GM19238 (cell line): ENCODE measurements at regions not wholly inside any gene's neighbourhood (a gene's known extent, or its start where the extent isn't known, plus 50 kb on each side); places are given as distances from the start of the nearest gene placed in this dataset.
A peak's percentile ranks its signal among the peaks of the same experiment; 100 is the strongest.
"Not testable (repeated sequence)": the region's sequence is repeated elsewhere in the genome, so short reads cannot be mapped to it uniquely, and the experiment has no call there.

ENCODE experiments used
- DNase-seq: peaks from one replicate; pipeline ENCODE4 v3.0.0; 2011; ENCODE audit warnings: low spot score; ENCODE audit not compliant: insufficient read length

DNA sequence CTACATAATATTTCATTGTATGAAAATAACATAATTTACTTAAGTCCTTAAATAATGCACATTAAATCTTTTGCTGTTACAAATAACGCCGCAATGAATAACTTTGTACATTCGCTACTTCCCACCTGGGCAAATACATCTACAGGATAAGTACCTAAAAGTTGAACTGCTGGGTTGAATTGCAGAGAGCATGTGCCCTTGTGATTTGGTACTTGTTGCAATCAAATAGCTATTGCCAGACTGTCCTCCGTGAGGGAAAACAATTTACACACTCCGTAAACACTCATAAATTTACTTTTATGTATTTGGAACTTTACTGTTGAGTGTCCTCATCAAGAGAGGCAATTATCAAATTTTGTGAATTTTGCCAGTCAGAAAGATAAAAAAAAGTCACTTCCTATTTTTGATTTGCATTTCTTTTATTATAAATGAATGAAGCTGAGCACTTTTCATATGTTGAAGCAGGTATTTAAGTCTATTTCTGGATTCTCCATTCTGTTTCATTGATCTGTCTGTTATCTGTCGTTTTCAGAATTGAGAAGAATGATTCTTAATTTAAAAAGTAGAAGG lies 140.8 kb upstream of the SERTAD2 start:
- DNase-seq: no peak

DNA sequence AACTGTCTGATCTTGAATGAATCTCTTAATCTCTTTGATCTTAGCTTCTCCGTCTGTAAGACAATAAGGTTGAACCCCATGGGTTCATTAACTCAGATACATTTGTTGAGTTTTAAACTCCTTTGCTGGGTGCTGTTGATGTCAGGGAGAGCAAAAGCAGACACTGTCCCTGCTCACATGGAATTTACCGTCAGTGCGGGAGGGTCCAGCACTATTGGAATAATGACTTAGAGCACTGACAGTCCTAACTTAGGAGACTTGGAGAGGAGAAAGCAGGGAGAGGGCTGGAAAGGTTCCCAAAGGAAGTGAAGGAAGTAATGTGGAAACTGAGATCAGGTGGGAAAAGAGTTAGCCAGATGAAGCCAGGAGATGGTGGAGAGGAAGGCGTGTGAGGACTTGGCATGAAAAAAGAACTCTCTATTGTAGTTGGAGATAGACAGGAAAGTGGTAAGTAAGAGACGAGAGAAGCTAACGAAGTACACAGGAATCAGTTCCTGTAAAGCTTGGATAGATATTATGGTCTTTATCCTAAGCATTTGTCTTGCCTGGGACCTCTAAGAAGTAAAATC lies 141.4 kb upstream of the SERTAD2 start:
- DNase-seq: no peak

DNA sequence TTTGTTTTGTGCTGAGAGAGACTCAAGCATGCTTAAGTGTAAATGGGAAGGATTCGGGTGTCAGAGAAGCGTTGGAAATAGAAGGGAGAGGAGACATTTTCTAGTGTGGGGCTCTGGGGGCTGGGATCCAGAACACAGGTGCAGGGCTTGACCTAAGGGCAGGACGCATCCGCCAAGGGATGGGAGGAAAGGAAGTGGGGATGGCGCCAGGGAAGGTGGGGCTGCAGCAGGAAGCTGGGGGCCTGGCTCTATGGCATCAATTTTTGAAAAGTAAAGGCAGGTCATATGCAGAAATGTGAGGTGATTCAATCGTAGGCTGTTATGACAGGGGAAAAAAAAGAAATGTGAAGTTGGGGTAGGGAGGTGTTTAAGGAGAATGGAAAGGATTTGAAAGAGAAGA lies 143.2 kb upstream of the SERTAD2 start:
- no peak for DNase-seq

DNA sequence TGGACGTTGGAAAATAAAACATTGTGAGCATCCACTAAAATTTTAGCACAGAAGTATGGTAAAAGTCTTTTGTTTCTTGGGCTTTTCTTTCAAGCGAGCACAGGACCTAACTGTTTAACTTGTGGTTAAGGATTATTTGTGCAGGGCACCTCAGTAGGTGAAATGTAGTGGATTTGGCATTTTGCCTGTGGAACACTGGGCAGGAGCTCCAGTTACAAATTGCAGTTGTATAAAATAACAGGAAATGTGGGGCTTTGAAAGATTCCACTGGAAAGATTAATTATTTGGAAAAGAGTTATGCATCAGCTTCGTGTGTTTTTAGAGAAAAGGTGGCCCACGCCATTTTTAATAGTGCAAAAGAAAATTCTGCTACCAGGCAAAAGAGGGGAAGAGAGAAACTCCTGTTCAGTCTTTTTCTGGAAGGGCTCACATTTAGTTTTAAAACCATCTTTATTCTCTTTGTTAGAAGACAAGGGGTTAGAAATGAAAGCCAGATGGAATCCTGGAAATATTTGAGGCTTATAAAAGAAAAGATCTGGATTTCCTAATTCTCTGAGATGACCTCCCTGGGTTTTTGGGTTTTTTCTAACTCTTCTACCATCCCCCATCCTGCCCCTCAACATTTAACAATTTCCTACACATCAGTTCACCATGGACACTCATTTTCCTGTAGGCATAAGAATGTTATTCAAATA lies 144.3 kb upstream of the SERTAD2 start:
- no peak for DNase-seq

DNA sequence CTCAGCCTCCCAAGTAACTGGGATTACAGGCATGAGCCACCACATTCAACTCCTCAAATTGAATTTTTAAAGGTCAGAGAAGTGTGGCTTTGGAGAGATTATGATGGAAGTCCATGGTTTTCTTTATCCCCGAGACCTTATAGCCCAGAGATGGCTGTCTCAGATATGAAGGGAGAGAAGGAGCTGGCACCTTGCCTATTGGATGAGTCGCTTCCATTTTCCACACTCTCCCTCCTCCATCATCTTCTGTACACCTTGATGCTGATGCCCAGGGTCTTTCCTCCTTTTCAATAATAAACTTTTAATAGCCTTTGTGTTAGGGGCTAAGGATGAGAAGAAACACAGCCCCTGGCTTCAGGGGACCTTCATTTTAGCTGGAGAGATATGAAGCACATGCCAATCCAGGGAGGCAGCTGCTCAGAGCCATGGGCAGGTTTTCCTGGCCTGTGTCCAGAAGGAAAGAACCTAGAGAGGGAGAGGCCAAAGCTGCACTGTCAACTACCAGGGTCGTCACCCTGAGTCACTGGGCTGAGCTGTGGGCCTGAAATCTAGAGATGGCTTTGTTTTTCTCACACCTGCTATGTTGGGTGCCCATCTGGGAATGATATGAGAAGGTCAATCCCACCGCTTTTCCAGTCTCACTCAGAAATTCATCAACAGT lies 146.0 kb upstream of the SERTAD2 start:
- no peak for DNase-seq

DNA sequence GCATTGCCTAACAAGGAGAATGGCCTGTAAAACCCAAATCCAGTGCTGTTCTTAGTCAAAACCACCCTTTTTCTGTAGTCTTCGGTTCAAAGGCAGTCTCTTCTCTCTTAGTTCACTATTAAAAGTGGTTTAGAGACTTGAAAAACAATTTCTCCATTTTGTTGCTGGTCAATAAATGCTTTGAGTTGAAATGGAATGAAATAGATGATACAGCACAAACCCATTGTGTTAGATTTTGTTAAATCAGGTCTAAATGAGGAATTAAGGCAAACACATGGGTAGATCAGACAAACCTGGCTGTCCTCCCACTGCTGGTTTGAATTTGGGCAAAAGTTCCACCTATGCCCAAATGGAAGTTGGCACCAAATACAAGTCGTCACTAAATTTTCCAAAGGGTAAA lies 150.1 kb upstream of the SERTAD2 start:
- DNase-seq: no peak

DNA sequence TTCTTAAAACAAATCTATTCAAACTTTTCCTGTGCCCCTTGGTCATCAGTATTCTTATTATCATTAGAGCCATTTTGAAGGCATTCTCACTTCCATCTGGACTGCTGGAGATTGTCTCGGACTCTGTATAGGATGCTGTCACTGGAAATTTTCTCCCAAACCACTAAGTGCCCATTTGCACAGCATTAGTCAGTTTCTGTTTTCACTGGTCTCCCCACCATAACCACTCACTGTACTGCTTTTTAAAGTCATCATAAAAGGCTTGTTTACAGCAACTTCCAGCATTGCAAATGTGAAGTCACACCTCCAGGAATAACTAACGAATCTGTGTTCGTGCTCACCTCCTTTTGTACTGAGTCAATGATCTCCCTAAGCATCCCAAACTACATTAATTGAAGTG lies 150.9 kb upstream of the SERTAD2 start:
- no peak for DNase-seq

DNA sequence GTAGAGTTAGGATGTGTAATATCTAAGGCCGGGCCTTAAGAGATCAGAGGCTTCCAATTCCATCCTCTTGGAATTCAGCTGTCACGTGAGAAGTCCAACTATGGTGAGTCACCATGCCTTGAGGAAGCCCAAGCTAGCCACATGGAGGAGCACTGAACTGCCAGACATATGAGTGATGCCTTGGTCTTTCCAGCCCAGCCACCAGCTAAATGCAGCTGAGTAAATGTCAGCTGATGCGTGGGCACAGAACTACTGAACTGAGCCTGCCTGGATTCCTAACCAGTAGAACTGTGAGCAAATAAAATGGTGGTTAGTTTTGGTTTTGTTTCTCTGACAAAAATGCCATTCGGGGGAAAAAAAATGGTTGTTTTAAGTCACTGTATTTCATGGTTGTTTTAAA lies 153.7 kb upstream of the SERTAD2 start:
- DNase-seq: no peak

DNA sequence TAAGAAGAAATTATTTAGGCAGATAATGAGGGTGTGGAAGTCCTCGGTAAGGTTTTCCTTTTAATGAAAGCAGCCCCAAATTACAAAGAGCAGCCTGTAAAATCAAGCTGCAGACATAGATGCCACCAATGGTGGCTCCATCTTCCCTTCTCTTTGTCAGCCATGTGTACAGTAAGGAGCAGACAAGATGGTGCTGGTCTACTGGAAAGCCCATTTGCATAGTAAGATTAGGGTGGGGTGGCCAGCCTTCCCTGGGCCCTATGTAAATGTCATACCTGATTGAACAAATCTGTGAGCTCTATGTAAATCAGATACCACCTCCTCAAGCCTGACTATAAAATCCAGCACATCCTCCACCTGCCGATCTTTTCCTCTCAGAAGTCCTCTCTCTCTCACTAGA lies 154.4 kb upstream of the SERTAD2 start:
- no peak for DNase-seq

DNA sequence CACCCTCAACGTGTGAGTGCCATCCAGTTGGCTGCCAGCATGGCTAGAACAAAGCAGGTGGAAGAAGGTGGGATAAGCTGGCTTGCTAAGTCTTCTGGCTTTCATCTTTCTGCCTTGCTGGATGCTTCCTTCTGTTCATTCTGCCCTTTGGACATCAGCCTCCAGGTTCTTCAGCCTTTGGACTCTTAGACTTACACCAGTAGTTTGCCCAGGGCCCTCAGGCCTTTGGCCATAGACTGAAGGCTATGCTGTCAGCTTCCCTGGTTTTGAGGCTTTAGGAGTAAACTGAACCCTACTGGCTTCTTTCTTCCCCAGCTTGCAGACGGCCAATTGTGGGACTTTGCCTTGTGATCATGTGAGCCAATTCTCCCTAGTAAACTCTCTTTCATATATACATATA lies 155.0 kb upstream of the SERTAD2 start:
- DNase-seq: no peak

DNA sequence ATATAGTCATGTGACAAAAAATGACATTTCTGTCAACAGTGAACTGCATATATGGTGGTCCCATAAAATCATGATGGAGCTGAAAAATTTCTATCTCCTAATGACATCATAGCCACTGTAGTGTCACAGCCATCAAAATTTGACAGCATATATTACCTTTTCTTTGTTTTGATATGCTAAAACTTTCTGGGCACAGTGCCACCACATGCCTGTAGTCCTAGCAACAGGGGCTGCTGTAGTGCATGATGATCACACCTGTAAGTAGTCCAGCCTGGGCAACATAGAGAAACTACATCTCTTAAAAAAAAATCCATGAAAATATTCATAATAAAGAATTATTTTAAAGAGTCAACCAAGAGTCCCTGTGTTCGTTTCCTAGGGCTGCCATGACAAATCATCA lies 155.5 kb upstream of the SERTAD2 start:
- no peak for DNase-seq

DNA sequence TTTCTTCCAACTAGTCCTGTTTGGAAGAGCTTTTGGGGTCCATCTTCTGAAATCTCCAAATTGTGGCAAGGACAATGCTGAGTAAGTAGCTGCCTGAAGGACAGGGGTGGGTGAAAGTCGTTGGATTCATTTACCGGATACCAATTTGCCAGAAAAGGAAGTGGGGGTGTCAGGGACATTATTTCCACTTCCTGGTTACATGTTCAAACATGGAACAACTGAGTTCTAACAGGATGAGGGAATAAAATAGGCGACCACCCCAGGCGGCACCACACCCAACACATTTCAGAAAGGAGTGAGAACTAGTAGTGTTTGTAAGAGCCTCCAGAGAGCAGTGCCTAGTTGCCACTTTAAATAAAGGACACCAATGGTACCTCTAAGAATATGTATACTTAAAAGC lies 158.6 kb upstream of the SERTAD2 start:
- DNase-seq: no peak

DNA sequence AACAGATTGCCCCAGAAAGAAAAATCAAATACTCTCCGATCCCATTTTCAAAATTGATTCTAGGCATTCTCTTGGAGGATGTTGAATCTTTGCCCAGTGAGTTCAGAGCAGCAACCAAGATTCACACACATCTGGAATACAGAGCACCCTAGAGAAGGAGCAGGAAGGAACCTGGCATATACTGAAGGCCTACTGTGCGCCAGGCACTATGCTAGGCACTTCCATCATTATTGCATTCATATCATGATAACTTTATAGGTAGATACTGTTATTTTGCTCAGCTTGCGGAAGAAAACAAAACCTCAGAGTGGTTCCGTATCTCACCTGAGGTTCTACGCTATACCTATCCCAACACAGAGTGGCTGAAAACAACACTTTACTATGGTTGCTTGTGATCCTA lies 160.3 kb upstream of the SERTAD2 start:
- DNase-seq: no peak

DNA sequence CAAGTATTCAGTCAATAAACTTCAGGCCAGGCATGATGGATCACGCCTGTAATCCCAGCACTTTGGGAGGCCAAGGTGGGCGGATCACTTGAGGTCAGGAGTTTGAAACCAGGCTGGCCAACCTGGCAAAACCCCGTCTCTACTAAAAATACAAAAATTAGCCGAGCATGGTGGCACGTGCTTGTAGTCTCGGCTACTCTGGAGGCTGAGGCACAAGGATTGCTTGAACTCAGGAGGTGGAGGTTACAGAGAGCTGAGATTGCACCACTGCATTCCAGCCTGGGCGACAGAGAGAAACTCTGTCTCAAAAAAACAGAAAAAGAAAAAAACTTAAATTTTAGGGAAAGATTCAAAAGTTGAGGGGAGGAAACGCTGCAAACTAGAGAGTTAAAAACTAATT lies 162.8 kb upstream of the SERTAD2 start:
- not testable (repeated sequence) for DNase-seq

DNA sequence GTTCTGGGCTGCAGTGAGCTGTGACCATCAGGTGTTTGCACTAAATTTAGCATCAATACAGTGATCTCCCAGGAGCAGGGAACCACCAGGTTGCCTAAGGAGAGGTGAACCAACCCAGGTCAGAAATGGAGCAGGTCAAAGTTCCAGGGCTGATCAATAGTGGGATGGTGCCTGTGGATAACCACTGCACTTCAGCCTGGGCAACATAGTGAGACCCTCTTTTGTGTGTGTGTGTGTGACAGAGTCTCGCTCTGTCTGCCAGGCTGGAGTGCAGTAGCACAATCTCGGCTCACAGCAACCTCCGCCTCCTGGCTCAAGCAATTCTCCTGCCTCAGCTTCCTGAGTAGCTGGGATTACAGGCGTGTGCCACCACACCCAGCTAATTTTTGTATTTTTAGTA lies 163.7 kb upstream of the SERTAD2 start:
- no peak for DNase-seq

DNA sequence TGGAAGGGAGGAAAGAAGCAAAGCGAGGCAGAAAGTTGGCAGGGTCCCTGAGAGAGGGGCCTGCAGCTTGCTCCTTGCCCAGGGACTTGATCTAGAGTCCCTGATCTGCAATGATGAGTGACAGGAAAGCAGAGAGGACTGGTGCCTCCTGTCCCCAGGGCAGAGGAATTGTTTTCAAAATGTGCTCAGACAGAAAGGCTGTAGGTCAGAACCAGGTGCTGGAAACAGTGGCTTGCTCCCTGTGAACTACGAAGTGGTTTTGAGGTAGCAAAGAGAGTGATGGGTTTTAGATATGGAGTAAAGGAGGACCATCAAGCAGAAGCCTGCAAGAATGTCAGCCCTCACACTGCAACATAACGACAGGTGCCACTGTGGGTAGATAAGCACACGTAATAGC lies 164.9 kb upstream of the SERTAD2 start:
- no peak for DNase-seq

DNA sequence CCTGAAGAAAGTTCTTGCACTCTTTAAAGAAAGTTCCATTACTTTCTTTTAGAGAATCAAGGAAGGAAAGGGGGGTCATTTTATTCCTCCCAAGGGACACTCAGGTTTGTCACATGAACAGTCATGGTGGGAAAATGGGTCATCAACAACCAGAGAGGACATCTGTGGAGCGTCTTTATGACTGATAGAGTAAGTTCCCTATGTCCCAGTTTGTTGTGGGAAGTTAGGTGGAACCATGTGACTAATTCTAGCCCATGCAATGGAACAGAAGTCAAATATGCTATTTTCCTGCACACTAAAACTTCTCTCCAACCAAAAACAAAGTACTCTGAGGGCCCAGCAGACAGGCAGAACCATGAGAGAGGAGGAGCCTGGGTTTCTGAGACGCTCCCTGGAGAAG lies 165.6 kb upstream of the SERTAD2 start:
- no peak for DNase-seq

DNA sequence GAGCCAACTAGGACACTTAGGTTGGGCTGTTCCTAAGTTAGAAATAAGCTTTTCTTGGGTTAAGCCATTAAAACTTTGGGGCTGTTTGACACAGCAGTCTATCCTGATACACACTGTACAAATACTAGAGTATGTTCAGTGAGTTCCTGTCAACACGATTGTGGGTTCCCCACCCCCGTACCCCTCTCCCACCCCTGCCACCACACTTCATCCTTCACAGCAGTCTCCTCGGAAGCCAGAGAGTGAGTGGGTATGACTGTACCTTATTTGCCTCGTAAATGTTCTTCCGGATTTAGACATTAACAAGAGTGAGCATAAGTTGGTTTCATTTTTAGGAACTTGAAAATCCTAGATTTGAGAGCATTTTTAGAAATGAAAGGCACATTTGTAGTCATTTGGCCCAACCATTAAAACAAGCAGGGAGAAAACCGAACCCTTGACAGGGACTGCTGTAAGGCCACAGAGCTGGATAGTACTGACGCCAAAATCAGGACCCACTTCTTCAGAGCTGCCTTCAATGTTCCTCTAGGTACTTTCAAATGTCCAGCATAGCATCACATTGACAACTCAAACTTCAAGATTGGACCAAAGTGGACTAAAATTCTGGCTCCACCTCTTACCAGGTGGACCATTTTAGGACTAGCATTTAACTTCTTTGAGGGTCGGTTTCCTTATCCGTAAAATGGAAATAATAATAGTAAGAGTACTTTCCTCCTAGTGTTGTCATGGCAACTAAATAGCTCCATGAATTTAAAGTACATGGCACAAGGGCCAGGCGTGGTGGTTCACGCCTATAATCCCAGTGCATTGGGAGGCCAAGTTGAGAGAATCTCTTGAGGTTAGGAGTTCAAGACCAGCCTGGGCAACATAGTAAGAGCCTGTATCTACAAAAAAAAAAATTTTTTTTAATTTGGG lies 166.3 kb upstream of the SERTAD2 start:
- peak; percentile 46 for DNase-seq

DNA sequence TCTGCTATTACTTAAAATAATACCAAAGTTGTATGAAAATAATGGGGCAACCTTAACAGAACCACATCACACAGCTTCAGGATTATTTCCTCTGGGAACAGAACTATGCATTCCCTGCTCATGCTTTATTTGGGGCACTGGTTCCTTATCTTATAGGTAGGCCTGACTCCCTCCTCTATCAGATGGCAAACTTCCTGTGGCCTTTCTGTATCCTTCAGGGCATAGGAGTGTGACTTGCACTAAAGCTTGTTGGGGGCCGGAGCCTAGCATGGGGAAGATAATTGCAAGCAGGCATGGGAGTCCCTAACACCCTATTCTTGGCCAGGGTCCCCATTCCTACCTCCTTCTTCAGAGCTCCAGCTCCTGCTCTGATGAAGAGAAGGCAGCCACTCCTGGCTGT lies 167.2 kb upstream of the SERTAD2 start:
- DNase-seq: no peak

DNA sequence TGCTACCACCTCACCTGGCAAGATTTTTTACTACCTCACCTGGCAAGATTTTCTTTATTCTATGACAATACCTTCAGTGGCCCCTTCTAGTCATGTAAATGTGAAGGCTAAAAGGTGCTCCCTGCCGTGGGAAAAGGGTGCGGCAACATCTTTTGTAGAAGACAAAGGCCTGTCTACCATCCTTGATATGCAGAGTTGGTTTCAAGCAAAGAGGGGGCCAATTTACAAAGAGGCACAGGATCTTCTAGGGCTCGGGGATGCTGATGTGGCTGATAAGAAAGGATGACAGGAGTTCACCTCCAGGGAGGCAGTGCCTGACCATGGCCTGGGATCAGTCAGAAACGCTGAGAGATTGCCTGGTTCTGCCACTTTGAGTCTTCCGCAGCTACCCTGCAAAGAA lies 165.4 kb upstream of the SLC1A4 start:
- DNase-seq: no peak

DNA sequence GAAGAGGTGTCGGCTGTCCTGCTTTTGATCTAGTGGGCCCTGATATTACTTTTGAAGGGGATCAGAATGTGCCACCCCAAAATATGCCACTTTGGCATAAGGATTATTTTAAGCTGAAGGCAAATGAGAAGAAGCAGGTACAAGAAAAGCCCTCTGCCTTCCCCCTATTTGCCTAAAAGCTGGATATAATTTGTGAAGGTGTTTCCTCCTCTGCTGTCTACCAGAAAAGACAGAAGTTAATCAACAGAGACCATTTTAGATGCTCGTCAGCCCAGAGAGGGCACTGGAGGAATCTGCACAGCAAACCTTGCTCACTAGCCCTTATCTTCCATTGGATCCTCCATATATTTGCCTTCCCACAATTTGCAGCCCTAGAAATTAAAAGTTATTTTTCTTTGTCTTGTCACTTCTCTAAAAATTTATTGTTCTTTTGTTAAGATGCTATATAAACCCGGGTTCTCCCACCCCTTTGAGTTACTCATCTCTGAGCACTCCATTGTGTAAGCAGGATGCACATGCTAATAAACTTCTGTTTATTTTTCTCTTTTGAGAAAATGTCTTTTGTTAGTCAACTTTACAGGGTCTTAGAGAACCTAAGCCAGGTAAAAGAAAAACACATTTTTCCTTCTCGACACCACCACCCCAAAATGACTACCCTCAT lies 163.2 kb upstream of the SLC1A4 start:
- DNase-seq: no peak
